HCT116 (cell line): ENCODE measurements at regions not wholly inside any gene's neighbourhood (a gene's known extent, or its start where the extent isn't known, plus 50 kb on each side); places are given as distances from the start of the nearest gene placed in this dataset.

Experiments used
- ATAC-seq: fragments of 200-7000 bp; cut with Tn5 transposase; 2 replicates; pipeline ENCODE4 v1.9.1; 2020; ENCODE audit warnings: mild to moderate bottlenecking, moderate library complexity
- BruUV-seq: library from RNA; stranded (reverse); fragments of 400-500 nt; replicated peaks from 2 replicates; lab custom pipeline; 2021; lab: Mats Ljungman, UMichigan
- CTCF ChIA-PET: fragments of 300-600 bp; sonication (Branson Sonifier 250); formaldehyde crosslinking; loops from one replicate; lab custom pipeline; 2021; ENCODE audit warnings: antibody characterized with exemption; lab: Charles Lee
- POLR2A ChIA-PET: fragments of 300-600, 350-600 bp; sonication (Branson Sonifier 250); formaldehyde crosslinking; loops from one replicate; lab custom pipeline; 2021; ENCODE audit warnings: antibody characterized with exemption; lab: Charles Lee
- RAD21 ChIA-PET, 2 experiments: fragments of 300-600 bp; sonication (Branson Sonifier 250); formaldehyde crosslinking; loops; one replicate each; lab custom pipeline; 2023; ENCODE audit warnings: low total read pairs in 2 of 2; ENCODE audit not compliant: uncharacterized antibody in 2 of 2, unreplicated experiment in 2 of 2, low non-redundant PET in 1 of 2; lab: Charles Lee
- DNase-seq: peaks from one replicate; pipeline ENCODE4 v3.0.0-alpha.2; 2010; ENCODE audit warnings: low read depth, low spot score
- H2AFZ ChIP-seq: fragments of 200-600 bp; shearing (Covaris generic), sonication (generic); 2 replicates; pipeline ENCODE4 v1.6.1; 2017; ENCODE audit warnings: low read depth, mixed run types, mixed read lengths, antibody characterized with exemption, low read length; ENCODE audit not compliant: poor library complexity, severe bottlenecking
- H3K27ac ChIP-seq: 2 replicates; pipeline ENCODE4 v1.5.1; 2012; ENCODE audit warnings: low read depth, low read length
- H3K27me3 ChIP-seq: fragments of 200-600 bp; sonication (generic); 2 replicates; pipeline ENCODE4 v1.6.1; 2016; ENCODE audit warnings: mixed run types, low read length, mixed read lengths; ENCODE audit not compliant: insufficient read depth
- H3K36me3 ChIP-seq, 2 experiments: fragments of 200-500 bp in 1 of 2; fragments of 200-600 bp in 1 of 2; sonication (Bioruptor generic) in 1 of 2; sonication (generic) in 1 of 2; 2 replicates each; pipeline versions ENCODE4 v1.5.1 to v1.6.1; 2014 to 2016; ENCODE audit warnings: low read length in 2 of 2, inconsistent platforms in 1 of 2, mixed read lengths in 1 of 2, mixed run types in 1 of 2; ENCODE audit not compliant: insufficient read depth in 2 of 2, control insufficient read depth in 1 of 2
- H3K4me1 ChIP-seq, 2 experiments: fragments of 200-600 bp in 1 of 2; sonication (generic) in 1 of 2; 2 replicates each; pipeline versions ENCODE4 v1.5.1 to v1.6.1; 2012 to 2017; ENCODE audit warnings: low read length in 2 of 2, inconsistent platforms in 1 of 2, mild to moderate bottlenecking in 1 of 2, mixed read lengths in 1 of 2, mixed run types in 1 of 2, moderate library complexity in 1 of 2; ENCODE audit not compliant: insufficient read depth in 2 of 2, control insufficient read depth in 1 of 2
- H3K4me2 ChIP-seq: fragments of 200-600 bp; sonication (generic); 2 replicates; pipeline ENCODE4 v1.6.1; 2017; ENCODE audit warnings: mixed run types, low read length, mixed read lengths
- H3K4me3 ChIP-seq, 2 experiments: fragments of 200-600 bp in 1 of 2; sonication (generic) in 1 of 2; replicated peaks in 1 of 2; 2 replicates each; pipeline ENCODE4 v1.5.1; 2011 to 2016; ENCODE audit warnings: low read length in 2 of 2, control low read depth in 1 of 2, low read depth in 1 of 2, mild to moderate bottlenecking in 1 of 2, mixed read lengths in 1 of 2, mixed run types in 1 of 2
- H3K79me2 ChIP-seq: fragments of 200-600 bp; sonication (generic); 2 replicates; pipeline ENCODE4 v1.6.1; 2017; ENCODE audit warnings: mild to moderate bottlenecking, mixed run types, low read length, moderate library complexity, mixed read lengths; ENCODE audit not compliant: insufficient read depth
- H3K9ac ChIP-seq: fragments of 200-600 bp; sonication (generic); 2 replicates; pipeline ENCODE4 v1.6.1; 2016; ENCODE audit warnings: low read length, mixed read lengths
- H3K9me2 ChIP-seq: fragments of 200-600 bp; sonication (generic), shearing (Covaris generic); 2 replicates; pipeline ENCODE4 v1.6.1; 2017; ENCODE audit warnings: mixed run types, mild to moderate bottlenecking, moderate library complexity; ENCODE audit not compliant: insufficient read depth
- H3K9me3 ChIP-seq, 2 experiments: fragments of 200-500 bp in 1 of 2; fragments of 200-600 bp in 1 of 2; sonication (Bioruptor generic) in 1 of 2; sonication (generic) in 1 of 2; 2 replicates each; pipeline ENCODE4 v1.6.1; 2014 to 2017; ENCODE audit warnings: low read length in 2 of 2, mixed read lengths in 2 of 2, inconsistent platforms in 1 of 2, low read depth in 1 of 2, mild to moderate bottlenecking in 1 of 2, mixed run types in 1 of 2, moderate library complexity in 1 of 2; ENCODE audit not compliant: control insufficient read depth in 1 of 2, insufficient read depth in 1 of 2
- H4K20me1 ChIP-seq: fragments of 200-600 bp; sonication (generic), shearing (Covaris generic); 2 replicates; pipeline ENCODE4 v1.6.1; 2017; ENCODE audit warnings: mixed run types, mild to moderate bottlenecking, moderate library complexity; ENCODE audit not compliant: insufficient read depth
- ATF3 ChIP-seq: IDR thresholded peaks from 2 replicates; pipeline ENCODE4 v1.6.1; 2012
- CBX3 ChIP-seq: IDR thresholded peaks from 2 replicates; pipeline ENCODE4 v1.6.1; 2012; ENCODE audit warnings: low read depth
- CEBPB ChIP-seq: IDR thresholded peaks from 2 replicates; pipeline ENCODE4 v1.6.1; 2012; ENCODE audit warnings: low read depth
- CTCF ChIP-seq, 3 experiments: fragments of 200-600 bp in 1 of 3; sonication (generic) in 1 of 3; IDR thresholded peaks in 2 of 3; conservative IDR thresholded peaks in 1 of 3; 2 replicates each; pipeline ENCODE4 v1.5.1; 2012 to 2017; ENCODE audit warnings: low read depth in 2 of 3, low read length in 2 of 3, antibody characterized with exemption in 1 of 3, borderline replicate concordance in 1 of 3, control low read depth in 1 of 3, mild to moderate bottlenecking in 1 of 3, mixed read lengths in 1 of 3, mixed run types in 1 of 3, moderate library complexity in 1 of 3; ENCODE audit not compliant: insufficient read depth in 1 of 3
- EZH2phosphoT487 ChIP-seq: fragments of 200-600 bp; IDR thresholded peaks from 2 replicates; pipeline ENCODE4 v1.6.1; 2018; ENCODE audit warnings: antibody characterized with exemption, borderline replicate concordance
- FOSL1 ChIP-seq: IDR thresholded peaks from 2 replicates; pipeline ENCODE4 v1.6.1; 2012; ENCODE audit warnings: low read depth
- JUND ChIP-seq: IDR thresholded peaks from 2 replicates; pipeline ENCODE4 v1.6.1; 2012
- MAX ChIP-seq: IDR thresholded peaks from 2 replicates; pipeline ENCODE4 v1.6.1; 2012
- POLR2A ChIP-seq: IDR thresholded peaks from 2 replicates; pipeline ENCODE4 v1.7.0; 2011; ENCODE audit warnings: borderline replicate concordance; ENCODE audit not compliant: insufficient read depth, insufficient read length; ENCODE audit errors: extremely low read depth
- POLR2AphosphoS5 ChIP-seq: IDR thresholded peaks from 2 replicates; pipeline ENCODE4 v1.6.1; 2011; ENCODE audit warnings: mild to moderate bottlenecking, low read depth, low read length, moderate library complexity
- SIN3A ChIP-seq: IDR thresholded peaks from 2 replicates; pipeline ENCODE4 v1.6.1; 2012; ENCODE audit warnings: low read depth
- SP1 ChIP-seq: IDR thresholded peaks from 2 replicates; pipeline ENCODE4 v1.6.1; 2012; ENCODE audit warnings: low read depth
- YY1 ChIP-seq: IDR thresholded peaks from 2 replicates; pipeline ENCODE4 v1.6.1; 2011; ENCODE audit warnings: low read length, low read depth, moderate library complexity, mild to moderate bottlenecking; ENCODE audit not compliant: insufficient replicate concordance; ENCODE audit errors: extremely low read depth
- ZBTB33 ChIP-seq: IDR thresholded peaks from 2 replicates; pipeline ENCODE4 v1.6.1; 2011; ENCODE audit warnings: mild to moderate bottlenecking, low read length, moderate library complexity; ENCODE audit not compliant: insufficient replicate concordance; ENCODE audit errors: extremely low read depth
- ZFX ChIP-seq: fragments of 450-650 bp; IDR thresholded peaks from 2 replicates; pipeline ENCODE4 v1.6.1; 2017
- ZNF274 ChIP-seq: fragments of 200-500 bp; sonication (Bioruptor generic); IDR thresholded peaks from 2 replicates; pipeline ENCODE4 v1.6.1; 2014; ENCODE audit warnings: mild to moderate bottlenecking, low read depth, low read length, inconsistent platforms
- intact Hi-C: fragments of 100-400 bp; cut with micrococcal nuclease; formaldehyde crosslinking; loops from 2 replicates; pipeline ENCODE4 v1.10.0; 2022

- no peak overlapping the region for H3K4me3 ChIP-seq
- H3K9me2 ChIP-seq, result no peaks in the 10 kb centered on the region
- H4K20me1 ChIP-seq, result no peaks in the 10 kb centered on the region
- intact Hi-C loops, result no loop called here
- H3K27ac ChIP-seq, result no peak overlapping the region
- BruUV-seq, result no TSS peak
- H3K27me3 ChIP-seq, result no peaks in the 10 kb centered on the region
- RAD21 ChIA-PET, result no interaction called here
- no peaks in the 10 kb centered on the region for H3K79me2 ChIP-seq
- H2AFZ ChIP-seq, result no peak overlapping the region
- DNase-seq (no peak), ATAC-seq (no peak)
- H3K36me3 ChIP-seq, result no peaks in the 10 kb centered on the region
- H3K4me1 ChIP-seq, result no peaks in the 10 kb centered on the region
- H3K9ac ChIP-seq, result no peak overlapping the region
- no peaks in the 10 kb centered on the region for H3K9me3 ChIP-seq
- TF ChIP-seq YY1, result no peak
- TF ChIP-seq CBX3, result no peak
- peak; percentile 55 for TF ChIP-seq CEBPB
- CTCF ChIA-PET, result no interaction called here
- POLR2A ChIA-PET, result no interaction called here
- H3K4me2 ChIP-seq, result no peak overlapping the region
Measured at GRCh38 chr1:184160236-184160635, 108.7 kb downstream of the TSEN15 start.

- Histone ChIP-seq H3K36me3 (no peaks in the 10 kb centered on the region), H3K27ac (no peak overlapping the region), H2AFZ (no peak overlapping the region), H3K9ac (no peak overlapping the region), H3K4me3 (no peak overlapping the region), H3K27me3 (no peaks in the 10 kb centered on the region), H3K4me1 (no peaks in the 10 kb centered on the region), H4K20me1 (no peaks in the 10 kb centered on the region), H3K79me2 (no peaks in the 10 kb centered on the region), H3K4me2 (no peak overlapping the region), H3K9me3 (no peaks in the 10 kb centered on the region), H3K9me2 (no peaks in the 10 kb centered on the region)
- ChIA-PET RAD21 (no interaction called here), POLR2A (no interaction called here), CTCF (no interaction called here)
- TF ChIP-seq ZNF274 (no peak), ZBTB33 (no peak), MAX (no peak), JUND (no peak), FOSL1 (no peak), CBX3 (no peak), POLR2AphosphoS5 (no peak), CTCF (IDR thresholded peaks at IDR 0.05 in 2 of 3, conservative IDR thresholded peaks at IDR 0.05 in 1 of 3; ENCODE audit: borderline replicate concordance in 1 of 3, insufficient read depth in 1 of 3, low read depth in 2 of 3, low read length in 2 of 3) (no peak), EZH2phosphoT487 (no peak), POLR2A (no peak), SP1 (no peak), ATF3 (no peak), ZFX (no peak), SIN3A (no peak)
- BruUV-seq, result no TSS peak
- intact Hi-C loops, result no loop called here
- no peak for ATAC-seq
- no peak for DNase-seq
Measured at GRCh38 chr1:184161071-184161698, 109.7 kb downstream of the TSEN15 start.
